ENCODE measurements at regions not wholly inside any gene's neighbourhood (a gene's known extent, or its start where the extent isn't known, plus 50 kb on each side); places are given as distances from the start of the nearest gene placed in this dataset.

DNA sequence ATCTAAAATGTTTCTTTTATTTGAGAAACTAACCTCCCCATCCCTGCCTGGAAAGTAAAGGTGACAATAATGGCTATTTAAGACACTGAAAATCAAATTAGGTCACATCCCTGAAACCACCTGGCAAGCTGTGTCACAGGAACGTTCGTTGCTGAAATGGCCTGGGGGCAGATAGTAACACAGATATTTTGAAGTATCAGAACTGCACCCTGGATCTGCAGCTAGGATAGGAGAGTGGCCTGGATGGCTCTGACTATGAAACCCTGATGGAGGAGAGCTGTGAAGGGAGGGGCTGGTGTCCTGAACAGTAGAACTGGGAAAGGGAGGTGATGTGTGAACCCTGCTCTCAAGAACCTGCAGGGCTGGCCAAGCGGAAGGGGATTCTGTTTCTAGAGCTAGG is 648.3 kb upstream of the CFAP20DC start:
- DNase-seq (ENCODE audit: low spot score), result no peak

DNA sequence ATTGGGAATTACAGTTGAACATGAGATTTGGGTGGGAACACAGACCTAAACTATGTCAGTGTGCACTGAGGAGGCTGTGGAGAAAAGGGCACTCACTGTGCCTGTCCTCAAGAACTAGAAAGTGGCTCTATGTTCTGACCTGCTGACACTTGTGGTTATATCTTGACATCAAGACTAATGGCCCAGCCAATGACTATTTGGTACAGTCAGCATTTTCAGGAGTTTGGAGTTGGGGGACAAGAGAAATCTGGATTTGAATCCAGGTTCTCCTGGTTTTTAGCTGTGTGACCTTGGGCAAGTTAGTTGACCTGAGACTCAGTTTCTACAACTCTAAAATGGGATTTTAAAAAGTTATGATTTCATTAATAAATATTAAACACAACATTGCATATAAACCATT is 647.0 kb upstream of the CFAP20DC start:
- DNase-seq (ENCODE audit: low spot score), result no peak

DNA sequence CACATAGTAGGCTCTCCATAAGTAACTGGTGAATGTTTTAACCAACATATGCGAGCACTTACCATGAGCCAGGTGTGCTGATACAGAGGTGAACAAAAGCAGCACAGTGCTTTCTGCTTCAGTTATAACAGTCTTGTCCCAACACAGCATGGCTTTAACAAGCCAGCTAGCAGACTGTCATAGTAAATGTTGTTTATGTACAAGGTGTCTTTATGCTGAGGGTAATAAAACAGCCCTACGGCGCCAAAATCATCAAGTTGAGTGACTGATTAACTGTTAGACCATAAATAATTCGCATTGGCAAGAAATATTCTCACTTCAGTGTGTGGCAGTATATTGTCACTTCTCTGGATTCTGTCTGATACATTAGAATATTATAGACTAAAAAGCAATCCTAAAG is 646.0 kb upstream of the CFAP20DC start:
- no peak for DNase-seq (ENCODE audit: low spot score)

DNA sequence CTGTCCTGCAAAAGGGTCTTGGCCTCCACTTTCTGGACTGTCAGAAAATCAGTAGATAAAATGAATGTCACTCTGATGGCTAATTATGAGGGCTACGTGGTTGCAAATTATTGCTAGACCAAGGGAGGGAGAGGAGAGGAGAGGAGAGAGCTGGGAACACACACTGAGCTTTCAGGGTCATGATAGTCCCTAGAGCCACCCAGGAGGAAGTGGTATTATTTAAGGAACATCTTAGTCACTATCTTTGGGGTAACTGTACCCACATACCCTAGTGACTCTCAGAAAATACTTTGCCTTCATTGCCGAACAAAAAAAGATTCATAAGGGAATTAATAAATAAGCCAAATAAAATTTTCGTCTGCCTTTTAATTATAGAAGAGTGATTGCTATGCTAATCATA is 642.3 kb upstream of the CFAP20DC start:
- DNase-seq (ENCODE audit: low spot score), result no peak

DNA sequence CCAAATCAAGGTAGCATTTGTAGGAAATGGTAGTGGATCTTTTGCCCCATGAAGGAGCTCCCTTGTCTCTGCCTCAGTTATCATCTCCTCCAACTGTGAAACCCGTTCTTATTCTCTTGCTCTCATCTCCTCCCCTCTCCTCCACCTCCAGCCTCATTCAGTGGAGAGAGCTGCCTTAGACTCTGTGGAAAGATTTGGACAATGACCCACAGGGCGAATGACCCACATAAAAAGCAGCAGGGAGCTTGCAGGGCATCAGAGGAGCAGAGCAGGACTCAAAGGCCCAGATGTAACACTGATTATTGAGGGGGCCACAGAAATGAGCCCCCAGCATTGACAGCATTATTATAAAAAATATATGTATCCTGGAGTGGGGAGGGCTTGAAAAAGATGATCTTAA is 641.1 kb upstream of the CFAP20DC start:
- DNase-seq (ENCODE audit: low spot score), result no peak

DNA sequence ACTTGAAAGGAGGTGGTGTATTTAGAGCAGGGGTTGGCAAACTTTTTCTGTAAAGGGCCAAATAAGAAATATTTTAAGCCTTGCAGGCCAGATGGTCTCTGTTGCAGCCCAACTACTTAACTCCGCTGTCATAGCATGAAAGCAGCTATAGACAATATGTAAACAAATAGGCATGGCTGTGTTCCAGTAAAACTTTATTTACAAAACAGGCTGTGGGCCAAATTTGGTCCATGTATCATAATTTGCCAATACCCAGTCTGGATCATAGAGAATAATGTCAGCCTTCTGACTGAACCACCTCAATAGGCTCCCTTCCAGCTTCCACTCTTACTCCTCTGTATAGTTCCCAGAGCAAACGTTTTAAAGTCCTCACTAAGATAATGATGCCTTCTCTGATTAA is 638.8 kb upstream of the CFAP20DC start:
- DNase-seq (ENCODE audit: low spot score), result no peak

DNA sequence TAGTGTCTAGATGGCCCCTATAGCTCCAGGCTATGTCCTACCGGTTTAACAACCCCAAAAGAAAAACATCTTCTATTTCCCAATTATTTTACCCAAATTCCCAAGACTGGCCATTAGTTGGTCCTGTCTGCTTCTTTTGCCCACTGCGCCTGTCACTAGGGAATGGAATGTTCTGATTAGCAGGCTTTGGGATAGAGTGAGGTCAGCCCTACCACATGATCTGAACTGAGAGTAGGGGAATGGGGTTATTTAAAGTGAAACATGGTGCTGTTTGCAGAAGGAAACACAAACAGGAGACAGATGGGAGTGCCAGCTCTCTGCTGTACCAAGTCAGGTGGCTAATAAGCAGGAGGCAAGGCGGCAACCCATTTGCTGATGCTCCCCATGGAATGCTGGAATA is 635.6 kb upstream of the CFAP20DC start:
- no peak for DNase-seq (ENCODE audit: low spot score)

DNA sequence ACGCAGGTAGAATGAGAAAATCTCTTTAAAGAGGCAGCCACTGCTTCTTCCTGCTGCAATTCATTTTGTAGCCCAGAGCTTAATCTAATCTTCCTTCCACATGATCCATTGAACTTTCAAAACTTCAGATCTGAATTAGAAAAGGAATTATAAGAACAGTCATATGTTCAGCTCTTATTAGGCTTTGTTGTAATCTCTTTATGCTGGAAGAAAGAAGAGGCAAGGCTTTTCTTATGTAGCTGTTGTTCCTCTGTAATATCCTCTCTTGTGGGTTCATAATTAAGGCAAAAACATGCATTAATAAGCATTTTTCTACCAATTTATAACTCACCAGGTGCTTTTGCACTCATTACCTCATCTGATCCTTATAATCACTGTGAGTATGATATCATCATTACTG is 634.9 kb upstream of the CFAP20DC start:
- no peak for DNase-seq (ENCODE audit: low spot score)

DNA sequence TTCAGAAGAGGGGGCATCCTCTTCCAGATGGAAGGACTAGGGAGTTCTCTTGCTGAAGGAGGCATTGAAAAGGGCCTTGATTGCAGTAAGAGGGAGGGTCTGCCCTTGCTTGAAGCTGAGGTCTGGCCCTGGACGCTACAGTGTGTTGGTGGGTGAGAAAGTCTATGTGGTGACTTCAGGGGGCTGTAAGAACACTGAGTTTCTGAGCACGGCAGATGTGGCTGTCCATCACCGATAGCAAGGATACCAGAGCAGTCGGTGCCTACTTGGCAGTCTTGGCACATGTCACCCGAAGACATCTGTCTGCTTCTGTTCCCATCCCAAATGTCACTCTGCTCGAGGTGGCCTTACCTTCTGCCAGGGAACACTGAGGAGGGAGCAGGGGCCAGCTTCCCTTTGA is 631.1 kb upstream of the CFAP20DC start:
- DNase-seq (ENCODE audit: low spot score), result no peak

DNA sequence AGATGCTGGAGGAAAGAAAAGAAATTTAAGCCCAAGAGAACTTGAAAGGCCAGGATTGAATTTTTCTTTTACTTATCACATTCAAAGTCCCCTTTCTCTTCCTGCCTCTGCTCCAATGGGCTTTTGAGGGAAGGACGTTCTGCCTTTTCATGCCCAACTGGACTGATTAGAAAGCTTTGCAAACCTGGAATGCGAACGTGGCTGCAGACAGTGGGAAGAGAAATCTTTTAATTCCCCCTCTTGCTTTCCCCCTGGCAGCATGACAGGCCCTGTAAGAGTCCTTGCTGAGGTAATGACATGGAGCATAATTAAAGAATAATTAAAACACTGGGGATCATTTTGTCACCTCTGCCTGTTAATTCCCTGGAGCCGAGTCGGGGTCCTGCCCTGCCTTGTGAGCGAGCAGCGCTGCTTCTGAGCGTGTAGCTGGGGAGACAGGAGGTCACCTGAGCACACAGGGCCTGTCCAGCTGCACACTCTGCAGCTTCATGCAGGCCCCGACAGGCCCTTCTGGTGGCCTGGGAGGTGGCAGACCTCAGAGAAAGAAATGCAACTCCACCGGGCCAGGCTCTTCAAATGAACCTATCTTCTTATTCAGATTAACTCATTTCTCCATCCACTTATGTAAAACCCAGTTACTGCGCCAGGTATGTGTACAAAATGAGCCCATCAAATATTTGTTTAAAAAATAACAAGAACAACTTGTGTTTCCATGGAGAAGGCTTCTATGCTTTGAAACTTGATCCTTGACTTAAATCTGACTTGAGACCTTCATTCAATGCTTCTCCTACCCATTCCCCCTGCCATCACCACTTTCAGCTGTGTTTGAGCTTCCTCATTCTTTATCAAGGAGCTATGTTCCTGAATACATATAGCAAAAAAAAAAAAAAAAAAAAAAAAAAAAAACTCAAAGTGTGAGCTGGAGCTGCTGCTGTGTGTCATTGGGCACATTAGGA is 628.2 kb upstream of the CFAP20DC start:
- DNase-seq (ENCODE audit: low spot score), result peak; percentile 48

DNA sequence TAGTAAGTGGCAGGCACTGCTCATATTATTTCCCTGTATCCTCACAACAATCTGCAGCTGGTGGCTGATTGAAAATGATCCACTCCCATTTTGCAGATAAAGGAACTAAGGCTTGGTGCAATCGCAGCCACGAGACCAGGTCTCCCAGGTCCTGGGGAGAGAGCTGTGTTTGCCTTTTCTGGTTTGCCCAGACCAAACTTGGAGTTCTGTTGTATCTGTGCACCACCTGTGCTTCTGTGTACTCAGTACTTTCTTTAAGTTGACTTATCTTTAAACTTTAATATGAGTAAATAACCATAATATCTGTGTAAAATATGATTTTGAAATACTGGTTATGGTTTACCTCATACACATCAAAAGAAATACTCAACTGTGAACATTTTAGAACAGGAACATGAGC is 625.7 kb upstream of the CFAP20DC start:
- no peak for DNase-seq (ENCODE audit: low spot score)

DNA sequence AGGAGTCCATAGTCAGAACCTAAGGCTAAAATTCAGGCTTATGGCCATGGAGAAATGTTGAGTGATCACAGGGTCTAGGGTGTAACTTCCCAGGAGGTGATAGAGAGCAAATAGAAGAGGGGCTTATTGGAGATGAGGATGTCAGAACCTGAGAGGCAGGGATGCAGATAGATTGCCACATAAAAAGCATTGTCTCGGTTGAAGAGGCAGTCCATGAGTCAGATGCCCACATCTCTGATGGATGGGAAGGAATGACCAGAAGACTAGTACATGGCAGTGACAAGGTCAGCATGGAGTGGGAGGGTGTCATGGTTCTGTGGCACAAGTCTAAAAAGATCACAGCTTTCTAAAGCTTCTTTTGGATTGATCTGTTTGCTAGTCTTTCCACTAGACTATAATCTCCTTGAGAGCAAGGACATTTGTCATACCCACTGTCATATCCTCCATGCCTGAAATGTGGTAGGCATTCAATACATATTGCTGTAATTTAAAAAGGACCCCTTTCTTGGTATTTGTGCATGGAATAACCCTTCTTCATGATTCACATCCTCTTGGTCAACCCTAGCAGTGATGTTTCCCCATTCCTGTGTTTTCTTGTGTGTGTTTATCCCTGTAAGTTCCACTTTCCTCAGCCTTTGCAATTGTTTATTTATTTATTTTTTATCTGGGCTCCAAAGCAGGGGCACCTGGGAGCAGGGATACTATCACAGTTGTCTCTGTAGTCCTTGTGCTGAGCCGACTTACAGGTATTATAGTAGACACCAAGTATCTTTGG is 613.4 kb upstream of the CFAP20DC start:
- DNase-seq (ENCODE audit: low spot score), result no peak

DNA sequence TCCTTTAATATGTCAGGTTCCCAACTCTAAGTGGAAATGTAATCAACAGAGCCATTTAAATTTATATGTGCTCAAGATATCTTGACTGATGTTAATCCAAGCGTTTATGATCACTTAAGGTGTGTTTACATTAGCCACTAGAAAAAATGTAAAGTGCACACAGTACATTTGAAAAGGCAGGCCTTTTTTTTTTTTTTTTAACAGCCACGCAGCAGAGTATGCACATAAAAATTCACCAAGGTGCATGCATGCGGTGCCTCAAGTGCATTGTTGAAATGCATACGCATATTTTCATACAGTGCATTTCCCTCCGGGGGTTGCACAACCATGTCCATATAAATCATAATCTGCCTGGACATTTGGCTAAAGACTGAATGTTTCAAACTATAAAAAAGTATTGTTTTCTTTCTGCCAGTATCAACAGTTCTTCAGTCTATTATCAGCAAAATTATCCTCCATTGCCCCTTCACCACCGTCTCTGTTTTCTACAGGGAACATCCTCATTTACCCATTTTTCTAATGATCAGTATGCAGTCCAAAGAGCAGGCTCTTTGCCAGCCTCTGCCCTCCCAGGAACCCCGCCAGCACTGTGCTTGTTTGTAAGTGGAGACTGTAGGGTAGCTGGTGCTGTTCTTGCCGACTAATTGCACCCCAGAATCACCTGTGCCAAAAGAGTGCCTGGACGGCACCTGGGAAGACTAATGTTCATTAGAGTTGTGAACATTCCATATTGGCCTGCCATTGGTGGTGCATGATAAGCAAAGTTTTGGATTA is 611.2 kb upstream of the CFAP20DC start:
- DNase-seq (ENCODE audit: low spot score), result no peak

DNA sequence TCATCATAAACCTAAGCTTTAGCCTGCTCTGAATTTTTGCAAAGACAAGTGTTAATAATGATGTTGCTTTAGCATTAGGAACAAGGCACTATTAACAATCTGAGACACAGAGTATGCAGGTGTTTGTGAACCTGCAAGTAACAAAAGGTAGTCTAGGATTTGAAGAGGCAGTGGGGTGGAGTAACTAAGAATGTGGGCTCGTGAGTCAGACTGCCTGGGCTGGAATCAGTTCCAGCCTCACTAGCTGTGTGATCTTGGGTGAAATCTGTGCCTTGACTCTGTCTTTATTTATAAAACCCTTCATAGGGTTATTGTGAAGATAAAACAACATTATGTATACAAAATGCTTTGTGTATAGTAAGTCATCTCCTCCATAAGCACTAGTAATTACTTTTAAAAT is 610.6 kb upstream of the CFAP20DC start:
- no peak for DNase-seq (ENCODE audit: low spot score)

DNA sequence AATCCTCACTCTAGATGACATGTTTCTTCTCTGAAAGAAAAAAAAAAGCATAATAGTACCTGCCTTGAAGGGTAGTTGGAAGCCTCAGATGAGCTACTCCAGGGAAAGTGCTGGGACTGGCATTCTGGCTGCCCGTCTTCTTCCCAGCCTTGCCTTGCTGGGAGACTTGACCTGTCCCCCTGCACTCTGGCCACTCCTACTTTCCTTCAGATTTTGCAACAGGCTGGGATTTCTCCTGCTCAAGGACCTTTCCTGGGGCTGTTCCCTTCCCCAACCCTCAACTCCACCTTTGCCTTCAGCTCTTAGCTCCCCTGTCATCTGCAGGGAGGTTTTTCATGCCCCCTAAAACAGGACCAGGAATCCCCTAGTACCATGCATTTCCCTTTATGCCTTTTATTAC is 609.9 kb upstream of the CFAP20DC start:
- DNase-seq (ENCODE audit: low spot score), result no peak

DNA sequence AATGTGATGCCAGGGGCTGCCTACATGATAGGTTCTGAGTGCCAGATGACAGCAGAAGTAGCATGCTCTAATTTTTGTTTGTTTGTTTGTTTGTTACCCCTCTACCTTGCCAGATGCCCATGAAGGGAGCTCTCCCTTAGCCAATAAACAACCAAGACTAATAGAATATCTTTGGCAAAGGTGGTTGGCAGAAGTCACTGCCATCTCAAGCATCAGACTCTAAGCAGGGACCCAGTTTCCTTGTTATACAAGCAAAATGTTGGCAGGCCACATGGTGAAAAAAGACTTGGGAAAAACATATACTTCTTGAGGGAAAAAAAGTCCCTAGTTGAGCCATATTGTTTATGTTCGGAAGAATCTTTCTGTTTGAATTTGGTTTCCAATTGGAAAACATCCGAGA is 609.0 kb upstream of the CFAP20DC start:
- DNase-seq (ENCODE audit: low spot score), result no peak

DNA sequence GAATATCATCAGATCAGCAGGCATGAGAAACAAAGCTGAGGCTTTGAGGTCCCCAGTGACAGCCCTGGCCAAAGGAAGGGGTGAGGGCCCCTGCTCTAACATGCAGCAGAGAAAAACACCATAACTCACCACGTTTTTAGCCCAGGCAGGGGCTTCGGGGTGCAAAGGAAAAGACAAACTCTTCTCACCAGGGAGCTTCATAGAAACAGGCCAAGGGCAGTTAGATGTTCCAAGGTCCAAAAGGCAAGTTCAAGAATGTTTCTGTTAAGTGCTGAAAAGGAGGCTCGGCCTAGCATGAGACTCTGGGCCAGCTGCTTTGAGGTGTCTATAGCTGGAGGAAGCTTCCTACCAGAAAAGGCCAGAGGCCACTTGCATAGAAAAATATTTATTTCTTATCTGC is 608.4 kb upstream of the CFAP20DC start:
- no peak for DNase-seq (ENCODE audit: low spot score)

DNA sequence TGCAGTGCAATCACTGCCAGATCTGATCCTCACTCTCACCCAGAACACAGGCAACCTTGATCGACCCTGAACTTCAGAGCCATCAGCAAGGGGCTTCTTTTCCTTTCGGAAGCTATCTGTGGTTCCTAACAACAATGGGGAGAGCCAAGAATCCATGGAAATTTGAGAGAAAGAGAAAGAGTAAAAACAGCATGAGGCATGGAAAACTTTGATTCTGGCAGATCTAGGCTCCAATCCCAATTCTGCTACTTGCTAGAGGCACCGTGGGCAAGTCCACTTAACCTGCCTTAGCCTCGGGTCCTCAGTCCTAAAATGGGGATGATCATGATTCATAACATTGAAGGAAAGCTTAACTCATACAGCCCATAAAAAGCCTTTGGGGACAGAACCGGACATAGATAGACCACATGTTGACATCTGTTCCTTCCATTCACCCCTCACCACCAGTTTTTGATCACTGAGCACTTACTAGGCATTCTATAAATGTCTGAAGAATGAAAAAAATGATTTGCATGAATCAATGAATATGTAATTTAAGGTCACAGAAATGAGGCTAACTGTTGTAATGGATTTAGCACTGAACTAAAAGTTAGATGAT is 605.7 kb upstream of the CFAP20DC start:
- no peak for DNase-seq (ENCODE audit: low spot score)

DNA sequence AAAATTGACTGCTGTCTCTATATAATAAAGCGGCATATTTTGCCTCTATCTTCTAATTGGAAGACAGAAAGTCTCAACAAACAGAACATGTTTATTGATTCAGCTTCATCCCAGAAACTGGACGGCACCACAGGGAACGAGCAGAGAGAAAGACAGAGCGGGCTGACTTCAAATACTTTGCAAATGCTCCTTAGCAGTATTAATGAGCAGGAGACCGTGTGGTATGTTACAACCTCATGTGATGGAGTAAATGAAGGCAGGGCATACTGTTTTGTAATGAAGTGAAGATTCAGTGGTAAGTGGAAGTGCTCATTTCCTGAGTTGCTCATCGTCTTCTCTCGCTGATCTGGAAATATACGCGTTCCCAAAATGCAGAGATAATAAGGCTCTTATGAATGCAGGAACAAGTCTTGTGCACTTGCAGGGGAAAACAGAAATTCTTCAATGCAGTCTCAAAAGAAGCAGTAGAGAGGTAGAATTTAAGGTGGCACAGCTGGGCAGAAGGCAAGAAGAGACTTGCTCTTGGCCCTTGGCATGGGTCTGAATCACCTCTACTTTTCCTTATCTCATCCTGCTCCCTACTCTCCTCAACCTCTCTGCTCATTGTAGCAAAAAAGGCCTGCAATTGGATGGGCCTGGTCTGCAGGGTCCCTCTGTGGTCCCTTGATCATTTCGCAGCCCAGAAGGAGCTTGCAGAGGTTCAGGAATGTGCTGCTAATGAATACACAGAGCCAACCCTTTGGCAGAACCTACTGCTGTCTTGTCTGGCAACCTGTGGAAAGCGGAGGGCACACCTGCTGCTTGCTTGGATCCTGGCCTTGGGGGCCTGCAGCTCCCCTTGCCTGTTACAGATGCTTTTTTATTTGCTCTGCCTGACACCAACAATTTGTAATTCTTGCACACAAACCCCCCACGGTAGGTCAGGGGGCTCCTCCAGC is 604.9 kb upstream of the CFAP20DC start:
- DNase-seq (ENCODE audit: low spot score), result no peak

DNA sequence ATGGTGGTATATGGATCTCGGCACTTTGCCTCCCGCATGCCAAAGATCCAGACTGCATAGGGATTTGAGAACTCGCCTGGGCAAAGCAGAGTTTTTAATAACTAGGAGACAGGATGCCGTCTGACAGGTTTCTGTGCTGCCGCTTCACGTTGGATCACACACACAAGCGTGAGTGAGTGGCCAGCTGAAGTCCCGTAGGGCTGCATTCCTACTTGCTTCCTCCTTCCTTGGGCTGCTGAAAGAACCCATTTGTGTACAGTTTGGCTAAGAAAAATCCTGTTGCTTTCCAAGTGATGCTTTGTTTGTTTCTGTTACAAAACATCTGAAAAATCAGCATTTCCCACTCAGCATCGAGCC is 604.3 kb upstream of the CFAP20DC start:
- peak; percentile 25 for DNase-seq (ENCODE audit: low spot score)
